GM12878 (cell line): ENCODE measurements at regions not wholly inside any gene's neighbourhood (a gene's known extent, or its start where the extent isn't known, plus 50 kb on each side); places are given as distances from the start of the nearest gene placed in this dataset.

Source experiments
- CHD4 ChIP-seq: fragments of 200-600 bp; sonication (generic); IDR thresholded peaks from 2 replicates; pipeline ENCODE4 v1.6.1; 2016; ENCODE audit warnings: mild to moderate bottlenecking
- MXI1 ChIP-seq: fragments of 150-350 bp; IDR thresholded peaks from 2 replicates; pipeline ENCODE4 v1.6.1; 2011; ENCODE audit warnings: low read depth, mild to moderate bottlenecking, inconsistent platforms, low read length, improper control_type of control experiment
- RELA ChIP-seq: fragments of 450-650 bp; IDR thresholded peaks from 2 replicates; pipeline ENCODE4 v1.8.0; 2014; ENCODE audit warnings: borderline replicate concordance; ENCODE audit not compliant: partially characterized antibody
- TF ChIP-seq, protein P1 (sequence below): IDR thresholded peaks from 2 replicates; pipeline ENCODE4 v1.6.1; 2011; ENCODE audit warnings: mild to moderate bottlenecking, low read depth, low read length, moderate library complexity; ENCODE audit not compliant: insufficient replicate concordance
- TF ChIP-seq, protein P2 (sequence below): fragments of 450-650 bp; IDR thresholded peaks from 2 replicates; pipeline ENCODE4 v1.6.1; 2017; ENCODE audit warnings: mild to moderate bottlenecking, moderate library complexity
- TF ChIP-seq, protein P3 (sequence below): IDR thresholded peaks from 2 replicates; pipeline ENCODE4 v1.6.1; 2012; ENCODE audit warnings: low read depth, low read length, improper control_type of control experiment

DNA sequence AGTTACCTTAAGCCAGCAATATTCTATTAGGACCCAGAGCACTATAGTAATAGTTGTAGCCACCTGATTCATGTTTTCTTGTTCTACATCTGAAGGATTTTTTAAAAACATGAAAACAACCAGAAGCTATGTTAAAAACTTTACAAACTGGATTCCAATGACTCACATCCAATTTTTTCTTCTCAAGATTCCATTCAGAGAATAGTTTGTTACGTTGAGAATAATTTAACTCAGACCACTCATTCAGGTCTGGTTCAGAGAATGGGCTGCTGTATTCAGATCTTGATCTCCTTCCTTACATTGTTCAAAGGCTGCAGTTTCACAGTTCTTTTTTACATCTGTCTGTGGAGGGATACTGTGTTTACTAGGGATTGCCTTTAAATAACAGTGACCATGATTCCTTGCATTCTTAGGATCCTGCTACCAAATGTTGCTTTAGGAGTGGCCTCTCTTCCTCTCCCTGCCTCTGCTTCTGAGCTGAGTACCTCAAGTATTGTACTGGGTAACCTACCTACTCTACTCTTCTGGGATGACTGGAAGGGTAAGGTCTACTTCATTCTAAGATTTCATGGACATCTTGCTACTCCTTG lies 448.0 kb upstream of the FBXO33 start (continued):
- TF ChIP-seq, protein P1, sequence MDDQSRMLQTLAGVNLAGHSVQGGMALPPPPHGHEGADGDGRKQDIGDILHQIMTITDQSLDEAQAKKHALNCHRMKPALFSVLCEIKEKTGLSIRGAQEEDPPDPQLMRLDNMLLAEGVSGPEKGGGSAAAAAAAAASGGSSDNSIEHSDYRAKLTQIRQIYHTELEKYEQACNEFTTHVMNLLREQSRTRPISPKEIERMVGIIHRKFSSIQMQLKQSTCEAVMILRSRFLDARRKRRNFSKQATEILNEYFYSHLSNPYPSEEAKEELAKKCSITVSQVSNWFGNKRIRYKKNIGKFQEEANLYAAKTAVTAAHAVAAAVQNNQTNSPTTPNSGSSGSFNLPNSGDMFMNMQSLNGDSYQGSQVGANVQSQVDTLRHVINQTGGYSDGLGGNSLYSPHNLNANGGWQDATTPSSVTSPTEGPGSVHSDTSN = no peak
- TF ChIP-seq, protein P2, sequence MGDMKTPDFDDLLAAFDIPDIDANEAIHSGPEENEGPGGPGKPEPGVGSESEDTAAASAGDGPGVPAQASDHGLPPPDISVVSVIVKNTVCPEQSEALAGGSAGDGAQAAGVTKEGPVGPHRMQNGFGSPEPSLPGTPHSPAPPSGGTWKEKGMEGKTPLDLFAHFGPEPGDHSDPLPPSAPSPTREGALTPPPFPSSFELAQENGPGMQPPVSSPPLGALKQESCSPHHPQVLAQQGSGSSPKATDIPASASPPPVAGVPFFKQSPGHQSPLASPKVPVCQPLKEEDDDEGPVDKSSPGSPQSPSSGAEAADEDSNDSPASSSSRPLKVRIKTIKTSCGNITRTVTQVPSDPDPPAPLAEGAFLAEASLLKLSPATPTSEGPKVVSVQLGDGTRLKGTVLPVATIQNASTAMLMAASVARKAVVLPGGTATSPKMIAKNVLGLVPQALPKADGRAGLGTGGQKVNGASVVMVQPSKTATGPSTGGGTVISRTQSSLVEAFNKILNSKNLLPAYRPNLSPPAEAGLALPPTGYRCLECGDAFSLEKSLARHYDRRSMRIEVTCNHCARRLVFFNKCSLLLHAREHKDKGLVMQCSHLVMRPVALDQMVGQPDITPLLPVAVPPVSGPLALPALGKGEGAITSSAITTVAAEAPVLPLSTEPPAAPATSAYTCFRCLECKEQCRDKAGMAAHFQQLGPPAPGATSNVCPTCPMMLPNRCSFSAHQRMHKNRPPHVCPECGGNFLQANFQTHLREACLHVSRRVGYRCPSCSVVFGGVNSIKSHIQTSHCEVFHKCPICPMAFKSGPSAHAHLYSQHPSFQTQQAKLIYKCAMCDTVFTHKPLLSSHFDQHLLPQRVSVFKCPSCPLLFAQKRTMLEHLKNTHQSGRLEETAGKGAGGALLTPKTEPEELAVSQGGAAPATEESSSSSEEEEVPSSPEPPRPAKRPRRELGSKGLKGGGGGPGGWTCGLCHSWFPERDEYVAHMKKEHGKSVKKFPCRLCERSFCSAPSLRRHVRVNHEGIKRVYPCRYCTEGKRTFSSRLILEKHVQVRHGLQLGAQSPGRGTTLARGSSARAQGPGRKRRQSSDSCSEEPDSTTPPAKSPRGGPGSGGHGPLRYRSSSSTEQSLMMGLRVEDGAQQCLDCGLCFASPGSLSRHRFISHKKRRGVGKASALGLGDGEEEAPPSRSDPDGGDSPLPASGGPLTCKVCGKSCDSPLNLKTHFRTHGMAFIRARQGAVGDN = no peak
- TF ChIP-seq MXI1 (no peak), RELA (no peak), CHD4 (no peak)
- TF ChIP-seq, protein P3, sequence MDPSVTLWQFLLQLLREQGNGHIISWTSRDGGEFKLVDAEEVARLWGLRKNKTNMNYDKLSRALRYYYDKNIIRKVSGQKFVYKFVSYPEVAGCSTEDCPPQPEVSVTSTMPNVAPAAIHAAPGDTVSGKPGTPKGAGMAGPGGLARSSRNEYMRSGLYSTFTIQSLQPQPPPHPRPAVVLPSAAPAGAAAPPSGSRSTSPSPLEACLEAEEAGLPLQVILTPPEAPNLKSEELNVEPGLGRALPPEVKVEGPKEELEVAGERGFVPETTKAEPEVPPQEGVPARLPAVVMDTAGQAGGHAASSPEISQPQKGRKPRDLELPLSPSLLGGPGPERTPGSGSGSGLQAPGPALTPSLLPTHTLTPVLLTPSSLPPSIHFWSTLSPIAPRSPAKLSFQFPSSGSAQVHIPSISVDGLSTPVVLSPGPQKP = no peak
